ENCODE measurements at regions not wholly inside any gene's neighbourhood (a gene's known extent, or its start where the extent isn't known, plus 50 kb on each side); places are given as distances from the start of the nearest gene placed in this dataset.
"Not testable (repeated sequence)": the region's sequence is repeated elsewhere in the genome, so short reads cannot be mapped to it uniquely, and the experiment has no call there.

DNA sequence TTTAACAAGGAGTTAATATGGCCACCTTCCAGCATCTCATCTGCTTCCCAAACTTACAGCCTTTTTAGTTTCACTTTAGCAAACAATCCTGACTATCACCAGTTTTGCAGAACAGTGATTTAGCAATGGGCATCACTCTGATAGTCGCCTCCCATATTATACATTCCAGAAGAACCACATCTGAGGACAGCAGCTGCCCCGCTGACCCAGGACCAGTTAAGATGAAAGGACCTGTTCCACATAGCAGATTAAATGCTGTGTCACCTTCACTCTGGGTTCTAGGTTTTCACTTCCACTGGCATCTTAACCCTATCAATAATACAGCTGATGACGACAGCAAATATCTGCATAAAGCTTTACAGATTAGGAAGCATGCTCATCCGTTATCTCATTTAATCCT is 99.8 kb downstream of the TRIM69 start:
- Histone ChIP-seq H3K27ac (ENCODE audit: low read length) (no peak overlapping the region), H3K4me1 (ENCODE audit: control insufficient read depth, insufficient read depth, low read length) (no peaks in the 10 kb centered on the region), H3K4me3 (ENCODE audit: low read depth in 2 of 2, low read length in 2 of 2) (no peak overlapping the region), H3K36me3 (ENCODE audit: control insufficient read depth, insufficient read depth, low read length) (no peaks in the 10 kb centered on the region), H3K9me3 (ENCODE audit: control insufficient read depth, insufficient read depth, low read depth, low read length) (no peaks in the 10 kb centered on the region), H3K27me3 (ENCODE audit: control insufficient read depth, insufficient read depth, low read length) (no peaks in the 10 kb centered on the region)
- in situ Hi-C loops (cut with HindIII; ENCODE audit: low pct_unique_long_range_greater_than_20kb, low sequenced_read_pairs) (no loop called here), intact Hi-C loops (cut with micrococcal nuclease; ENCODE audit: unreplicated experiment) (no loop called here)
- POLR2A ChIA-PET: no interaction called here
- no peak for DNase-seq (ENCODE audit: low read depth, low spot score)
- TF ChIP-seq, protein P1, sequence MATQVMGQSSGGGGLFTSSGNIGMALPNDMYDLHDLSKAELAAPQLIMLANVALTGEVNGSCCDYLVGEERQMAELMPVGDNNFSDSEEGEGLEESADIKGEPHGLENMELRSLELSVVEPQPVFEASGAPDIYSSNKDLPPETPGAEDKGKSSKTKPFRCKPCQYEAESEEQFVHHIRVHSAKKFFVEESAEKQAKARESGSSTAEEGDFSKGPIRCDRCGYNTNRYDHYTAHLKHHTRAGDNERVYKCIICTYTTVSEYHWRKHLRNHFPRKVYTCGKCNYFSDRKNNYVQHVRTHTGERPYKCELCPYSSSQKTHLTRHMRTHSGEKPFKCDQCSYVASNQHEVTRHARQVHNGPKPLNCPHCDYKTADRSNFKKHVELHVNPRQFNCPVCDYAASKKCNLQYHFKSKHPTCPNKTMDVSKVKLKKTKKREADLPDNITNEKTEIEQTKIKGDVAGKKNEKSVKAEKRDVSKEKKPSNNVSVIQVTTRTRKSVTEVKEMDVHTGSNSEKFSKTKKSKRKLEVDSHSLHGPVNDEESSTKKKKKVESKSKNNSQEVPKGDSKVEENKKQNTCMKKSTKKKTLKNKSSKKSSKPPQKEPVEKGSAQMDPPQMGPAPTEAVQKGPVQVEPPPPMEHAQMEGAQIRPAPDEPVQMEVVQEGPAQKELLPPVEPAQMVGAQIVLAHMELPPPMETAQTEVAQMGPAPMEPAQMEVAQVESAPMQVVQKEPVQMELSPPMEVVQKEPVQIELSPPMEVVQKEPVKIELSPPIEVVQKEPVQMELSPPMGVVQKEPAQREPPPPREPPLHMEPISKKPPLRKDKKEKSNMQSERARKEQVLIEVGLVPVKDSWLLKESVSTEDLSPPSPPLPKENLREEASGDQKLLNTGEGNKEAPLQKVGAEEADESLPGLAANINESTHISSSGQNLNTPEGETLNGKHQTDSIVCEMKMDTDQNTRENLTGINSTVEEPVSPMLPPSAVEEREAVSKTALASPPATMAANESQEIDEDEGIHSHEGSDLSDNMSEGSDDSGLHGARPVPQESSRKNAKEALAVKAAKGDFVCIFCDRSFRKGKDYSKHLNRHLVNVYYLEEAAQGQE (IDR thresholded peaks at IDR 0.05; ENCODE audit: insufficient read depth in 1 of 2, low read depth in 2 of 2, low read length in 1 of 2): no peak
- TF ChIP-seq, protein P2, sequence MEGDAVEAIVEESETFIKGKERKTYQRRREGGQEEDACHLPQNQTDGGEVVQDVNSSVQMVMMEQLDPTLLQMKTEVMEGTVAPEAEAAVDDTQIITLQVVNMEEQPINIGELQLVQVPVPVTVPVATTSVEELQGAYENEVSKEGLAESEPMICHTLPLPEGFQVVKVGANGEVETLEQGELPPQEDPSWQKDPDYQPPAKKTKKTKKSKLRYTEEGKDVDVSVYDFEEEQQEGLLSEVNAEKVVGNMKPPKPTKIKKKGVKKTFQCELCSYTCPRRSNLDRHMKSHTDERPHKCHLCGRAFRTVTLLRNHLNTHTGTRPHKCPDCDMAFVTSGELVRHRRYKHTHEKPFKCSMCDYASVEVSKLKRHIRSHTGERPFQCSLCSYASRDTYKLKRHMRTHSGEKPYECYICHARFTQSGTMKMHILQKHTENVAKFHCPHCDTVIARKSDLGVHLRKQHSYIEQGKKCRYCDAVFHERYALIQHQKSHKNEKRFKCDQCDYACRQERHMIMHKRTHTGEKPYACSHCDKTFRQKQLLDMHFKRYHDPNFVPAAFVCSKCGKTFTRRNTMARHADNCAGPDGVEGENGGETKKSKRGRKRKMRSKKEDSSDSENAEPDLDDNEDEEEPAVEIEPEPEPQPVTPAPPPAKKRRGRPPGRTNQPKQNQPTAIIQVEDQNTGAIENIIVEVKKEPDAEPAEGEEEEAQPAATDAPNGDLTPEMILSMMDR (IDR thresholded peaks at IDR 0.05): no peak
- TF ChIP-seq TCF7L2 (IDR thresholded peaks at IDR 0.05; ENCODE audit: low read depth, low read length): no peak
- no peak for TF ChIP-seq POLR2AphosphoS5 (IDR thresholded peaks at IDR 0.05; ENCODE audit: low read depth, low read length)
- TF ChIP-seq SIN3A (IDR thresholded peaks at IDR 0.05; ENCODE audit: borderline replicate concordance, insufficient read depth, low read depth, low read length): no peak
- CTCF ChIA-PET: no interaction called here
- no peak for ATAC-seq
- BruUV-seq (replicated peaks): no TSS peak

DNA sequence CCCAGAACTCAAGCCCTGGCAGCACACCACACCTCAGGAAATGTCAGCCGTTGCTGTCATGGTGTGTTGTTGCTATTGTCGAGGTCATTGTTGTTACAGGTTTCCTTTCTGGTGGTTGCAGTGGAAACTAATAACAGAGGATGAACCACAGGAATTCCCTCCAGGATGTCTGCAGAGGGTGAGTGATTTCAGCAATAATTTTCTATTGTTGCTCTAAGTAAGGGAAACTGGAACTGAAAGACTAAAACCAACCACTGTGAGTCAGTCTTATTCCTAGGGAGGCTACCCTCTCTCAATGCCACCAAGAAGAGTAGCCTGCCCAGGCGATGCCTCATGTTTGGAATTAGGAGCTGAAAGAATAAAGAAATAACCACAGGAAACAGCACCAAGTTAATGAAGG is 102.6 kb downstream of the TRIM69 start:
- POLR2A ChIA-PET; H3K27ac ChIP-seq (ENCODE audit: low read length); intact Hi-C loops (cut with micrococcal nuclease; ENCODE audit: unreplicated experiment); H3K4me3 ChIP-seq (ENCODE audit: low read depth in 2 of 2, low read length in 2 of 2); H3K27me3 ChIP-seq (ENCODE audit: control insufficient read depth, insufficient read depth, low read length); DNase-seq (ENCODE audit: low read depth, low spot score); H3K4me1 ChIP-seq (ENCODE audit: control insufficient read depth, insufficient read depth, low read length); BruUV-seq (replicated peaks); H3K9me3 ChIP-seq (ENCODE audit: control insufficient read depth, insufficient read depth, low read depth, low read length); in situ Hi-C loops (cut with HindIII; ENCODE audit: low pct_unique_long_range_greater_than_20kb, low sequenced_read_pairs); H3K36me3 ChIP-seq (ENCODE audit: control insufficient read depth, insufficient read depth, low read length): not testable (repeated sequence)
- ATAC-seq: peak; percentile 26; the same call in 1 of the 2 replicates
- CTCF ChIA-PET: interaction anchor here (1.1 kb wide), 1 partner anchor 20 kb away, joined by 3 read pairs; no protein-coding TSS in a partner anchor

DNA sequence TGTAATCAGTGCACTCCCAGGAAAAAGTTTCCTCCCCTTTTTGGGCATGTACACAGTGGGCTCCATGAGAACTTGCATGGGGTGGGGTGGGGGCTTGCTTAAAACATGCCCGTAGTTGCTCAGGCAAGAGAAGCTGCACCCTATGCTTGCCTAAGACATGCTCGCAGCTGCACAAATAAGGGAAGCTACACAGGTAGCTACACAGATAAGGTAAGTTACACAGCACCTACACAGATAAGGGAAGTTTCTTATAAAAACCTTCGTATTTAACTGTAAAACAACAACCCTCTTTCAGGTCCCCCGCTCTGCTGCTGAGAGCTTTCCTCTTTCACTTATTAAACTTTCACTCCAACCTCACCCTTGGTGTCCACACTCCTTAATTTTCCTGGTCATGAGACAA is 105.4 kb downstream of the TRIM69 start:
- ATAC-seq; H3K4me3 ChIP-seq (ENCODE audit: low read depth in 2 of 2, low read length in 2 of 2); DNase-seq (ENCODE audit: low read depth, low spot score); H3K27me3 ChIP-seq (ENCODE audit: control insufficient read depth, insufficient read depth, low read length); H3K4me1 ChIP-seq (ENCODE audit: control insufficient read depth, insufficient read depth, low read length); H3K27ac ChIP-seq (ENCODE audit: low read length); BruUV-seq (replicated peaks); in situ Hi-C loops (cut with HindIII; ENCODE audit: low pct_unique_long_range_greater_than_20kb, low sequenced_read_pairs); H3K9me3 ChIP-seq (ENCODE audit: control insufficient read depth, insufficient read depth, low read depth, low read length); intact Hi-C loops (cut with micrococcal nuclease; ENCODE audit: unreplicated experiment); H3K36me3 ChIP-seq (ENCODE audit: control insufficient read depth, insufficient read depth, low read length): not testable (repeated sequence)
- ChIA-PET POLR2A (interaction anchor here (0.6 kb wide), 1 partner anchor 239 kb away, joined by 15 read pairs; no protein-coding TSS in a partner anchor), CTCF (interaction anchor here (0.7 kb wide), 1 partner anchor 195 kb away, joined by 3 read pairs; no protein-coding TSS in a partner anchor)

DNA sequence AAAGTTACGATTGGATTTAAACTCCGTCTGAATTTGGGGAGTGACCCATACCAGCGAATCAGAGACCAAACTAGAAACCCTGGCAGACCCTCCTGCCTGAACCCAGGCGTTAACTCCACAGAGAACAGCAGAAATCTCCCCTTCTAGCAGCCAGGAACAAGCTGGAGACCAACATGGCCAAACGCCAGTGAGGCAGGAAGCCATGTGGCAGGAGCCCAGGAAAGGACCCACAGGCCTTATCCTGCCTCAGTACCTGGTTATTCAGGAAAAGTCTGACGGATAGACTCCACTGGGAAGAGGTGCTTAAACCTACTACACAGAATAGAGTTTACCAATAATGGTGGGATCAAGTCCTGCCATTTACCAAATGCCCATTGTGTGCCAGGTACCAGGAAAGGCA is 106.6 kb downstream of the TRIM69 start:
- H3K4me1 ChIP-seq (ENCODE audit: control insufficient read depth, insufficient read depth, low read length); H3K4me3 ChIP-seq (ENCODE audit: low read depth in 2 of 2, low read length in 2 of 2); H3K27me3 ChIP-seq (ENCODE audit: control insufficient read depth, insufficient read depth, low read length); CTCF ChIA-PET; POLR2A ChIA-PET; DNase-seq (ENCODE audit: low read depth, low spot score); BruUV-seq (replicated peaks); H3K9me3 ChIP-seq (ENCODE audit: control insufficient read depth, insufficient read depth, low read depth, low read length); intact Hi-C loops (cut with micrococcal nuclease; ENCODE audit: unreplicated experiment); ATAC-seq; in situ Hi-C loops (cut with HindIII; ENCODE audit: low pct_unique_long_range_greater_than_20kb, low sequenced_read_pairs); H3K27ac ChIP-seq (ENCODE audit: low read length); H3K36me3 ChIP-seq (ENCODE audit: control insufficient read depth, insufficient read depth, low read length): not testable (repeated sequence)

DNA sequence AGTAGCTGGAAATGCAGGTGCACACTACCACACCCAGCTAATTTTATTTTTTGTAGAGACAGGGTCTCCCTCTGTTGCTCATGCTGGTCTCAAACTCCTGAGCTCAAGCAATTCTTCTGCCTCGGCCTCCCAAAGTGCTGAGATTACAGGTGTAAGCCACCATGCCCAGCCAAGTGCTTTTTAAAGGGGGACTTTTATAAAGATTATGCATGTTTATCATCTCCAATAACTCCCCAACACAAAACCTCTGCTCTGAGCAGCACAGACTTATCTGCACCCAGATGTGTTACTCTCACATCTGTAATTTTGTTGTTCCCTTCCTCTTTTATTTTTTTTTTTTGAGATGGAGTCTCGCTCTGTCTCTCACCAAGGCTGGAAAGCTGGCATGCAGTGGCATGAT is 108.6 kb downstream of the TRIM69 start:
- DNase-seq (ENCODE audit: low read depth, low spot score); H3K27ac ChIP-seq (ENCODE audit: low read length); ATAC-seq; H3K36me3 ChIP-seq (ENCODE audit: control insufficient read depth, insufficient read depth, low read length); H3K4me3 ChIP-seq (ENCODE audit: low read depth in 2 of 2, low read length in 2 of 2); H3K27me3 ChIP-seq (ENCODE audit: control insufficient read depth, insufficient read depth, low read length); H3K9me3 ChIP-seq (ENCODE audit: control insufficient read depth, insufficient read depth, low read depth, low read length); H3K4me1 ChIP-seq (ENCODE audit: control insufficient read depth, insufficient read depth, low read length); BruUV-seq (replicated peaks); CTCF ChIA-PET; intact Hi-C loops (cut with micrococcal nuclease; ENCODE audit: unreplicated experiment); in situ Hi-C loops (cut with HindIII; ENCODE audit: low pct_unique_long_range_greater_than_20kb, low sequenced_read_pairs): not testable (repeated sequence)
- POLR2A ChIA-PET: interaction anchor here (0.6 kb wide), 1 partner anchor 265 kb away, joined by 4 read pairs; no protein-coding TSS in a partner anchor
